ENCODE measurements at regions not wholly inside any gene's neighbourhood (a gene's known extent, or its start where the extent isn't known, plus 50 kb on each side); places are given as distances from the start of the nearest gene placed in this dataset.
"Not testable (repeated sequence)": the region's sequence is repeated elsewhere in the genome, so short reads cannot be mapped to it uniquely, and the experiment has no call there.

- no peak for DNase-seq
Measured at GRCh38 chr16:87138316-87138715, 178.9 kb downstream of the C16orf95 start.

- DNase-seq, result no peak
Measured at GRCh38 chr16:87138738-87139267, 178.4 kb downstream of the C16orf95 start.

- no peak for DNase-seq
Measured at GRCh38 chr16:87140211-87141200, 176.7 kb downstream of the C16orf95 start.

- DNase-seq, result no peak
Measured at GRCh38 chr16:87141402-87141801, 175.8 kb downstream of the C16orf95 start.

GRCh38 chr16:87143661-87144121 is 173.5 kb downstream of the C16orf95 start:
- DNase-seq, result no peak

- DNase-seq, result no peak
Measured at GRCh38 chr16:87144232-87144631, 173.0 kb downstream of the C16orf95 start.

- DNase-seq, result no peak
Measured at GRCh38 chr16:87145181-87146176, 171.7 kb downstream of the C16orf95 start.

GRCh38 chr16:87146676-87147075 is 170.5 kb downstream of the C16orf95 start:
- no peak for DNase-seq

- DNase-seq, result no peak
Measured at GRCh38 chr16:87149051-87149450, 168.1 kb downstream of the C16orf95 start.

- no peak for DNase-seq
Measured at GRCh38 chr16:87150262-87150661, 166.9 kb downstream of the C16orf95 start.

GRCh38 chr16:87150681-87151280 is 166.4 kb downstream of the C16orf95 start:
- no peak for DNase-seq

- no peak for DNase-seq
Measured at GRCh38 chr16:87152221-87152755, 164.9 kb downstream of the C16orf95 start.

GRCh38 chr16:87153326-87153725 is 163.9 kb downstream of the C16orf95 start:
- DNase-seq, result no peak

GRCh38 chr16:87155315-87155714 is 161.9 kb downstream of the C16orf95 start:
- DNase-seq, result not testable (repeated sequence)

- DNase-seq, result no peak
Measured at GRCh38 chr16:87156195-87156594, 161.0 kb downstream of the C16orf95 start.

GRCh38 chr16:87160234-87160636 is 157.0 kb downstream of the C16orf95 start:
- DNase-seq, result no peak

- DNase-seq, result no peak
Measured at GRCh38 chr16:87160701-87161337, 156.4 kb downstream of the C16orf95 start.

- not testable (repeated sequence) for DNase-seq
Measured at GRCh38 chr16:87161410-87161809, 155.8 kb downstream of the C16orf95 start.

- no peak for DNase-seq
Measured at GRCh38 chr16:87161822-87162676, 155.1 kb downstream of the C16orf95 start.

- DNase-seq, result not testable (repeated sequence)
Measured at GRCh38 chr16:87162799-87163198, 154.4 kb downstream of the C16orf95 start.
